ENCODE measurements at regions not wholly inside any gene's neighbourhood (a gene's known extent, or its start where the extent isn't known, plus 50 kb on each side); places are given as distances from the start of the nearest gene placed in this dataset.

DNA sequence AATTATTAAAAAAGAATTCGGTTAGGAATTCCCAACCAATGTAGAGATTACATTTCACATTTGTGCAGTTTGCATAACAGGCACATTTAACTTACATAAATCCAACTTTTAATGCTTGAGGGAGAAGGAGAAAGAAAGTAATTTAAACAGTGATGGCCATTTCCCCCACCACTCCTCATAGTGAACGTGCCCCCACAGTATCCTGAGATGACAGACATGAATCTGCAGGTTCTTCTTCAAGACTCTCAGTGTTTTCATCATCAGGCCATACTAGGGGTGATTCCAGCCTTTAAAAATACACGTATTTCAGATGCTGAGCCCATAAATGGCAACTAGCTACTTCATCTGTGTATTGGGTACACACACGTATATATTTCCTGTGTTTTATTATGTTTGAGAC is 51.3 kb upstream of the WIPF1 start:
- Histone ChIP-seq H3K36me3 (no peaks in the 10 kb centered on the region), H3K4me3 (ENCODE audit: low read depth, low read length) (no peak overlapping the region), H3K27me3 (no peaks in the 10 kb centered on the region), H3K4me1 (no peaks in the 10 kb centered on the region), H3K9me3 (no peaks in the 10 kb centered on the region)
- TF ChIP-seq, protein P1, sequence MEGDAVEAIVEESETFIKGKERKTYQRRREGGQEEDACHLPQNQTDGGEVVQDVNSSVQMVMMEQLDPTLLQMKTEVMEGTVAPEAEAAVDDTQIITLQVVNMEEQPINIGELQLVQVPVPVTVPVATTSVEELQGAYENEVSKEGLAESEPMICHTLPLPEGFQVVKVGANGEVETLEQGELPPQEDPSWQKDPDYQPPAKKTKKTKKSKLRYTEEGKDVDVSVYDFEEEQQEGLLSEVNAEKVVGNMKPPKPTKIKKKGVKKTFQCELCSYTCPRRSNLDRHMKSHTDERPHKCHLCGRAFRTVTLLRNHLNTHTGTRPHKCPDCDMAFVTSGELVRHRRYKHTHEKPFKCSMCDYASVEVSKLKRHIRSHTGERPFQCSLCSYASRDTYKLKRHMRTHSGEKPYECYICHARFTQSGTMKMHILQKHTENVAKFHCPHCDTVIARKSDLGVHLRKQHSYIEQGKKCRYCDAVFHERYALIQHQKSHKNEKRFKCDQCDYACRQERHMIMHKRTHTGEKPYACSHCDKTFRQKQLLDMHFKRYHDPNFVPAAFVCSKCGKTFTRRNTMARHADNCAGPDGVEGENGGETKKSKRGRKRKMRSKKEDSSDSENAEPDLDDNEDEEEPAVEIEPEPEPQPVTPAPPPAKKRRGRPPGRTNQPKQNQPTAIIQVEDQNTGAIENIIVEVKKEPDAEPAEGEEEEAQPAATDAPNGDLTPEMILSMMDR (IDR thresholded peaks at IDR 0.05; ENCODE audit: low read depth, low read length) = no peak
- DNase-seq = no peak
